ENCODE measurements at regions not wholly inside any gene's neighbourhood (a gene's known extent, or its start where the extent isn't known, plus 50 kb on each side); places are given as distances from the start of the nearest gene placed in this dataset.

DNA sequence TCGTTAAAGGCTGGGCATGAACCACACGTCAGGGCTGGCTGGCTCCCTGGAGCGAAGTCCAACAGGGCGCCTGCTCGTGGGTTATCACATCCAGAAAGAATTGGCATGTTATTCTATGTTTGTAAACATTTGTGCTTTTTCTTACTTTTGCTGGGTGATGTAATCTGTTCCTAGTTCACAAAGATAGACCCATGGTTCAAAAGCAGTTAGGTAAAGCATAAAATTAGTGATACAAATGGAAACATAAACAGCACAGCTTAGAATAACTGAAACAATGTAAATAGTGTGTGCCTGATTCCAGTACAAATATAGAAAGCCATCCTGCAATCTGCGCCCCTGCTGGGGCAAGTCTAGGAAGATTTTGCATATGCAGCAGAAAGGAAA, 184.0 kb upstream of the C1orf174 start:
- Histone ChIP-seq H3K36me3 (ENCODE audit: control insufficient read depth in 4 of 4, insufficient read depth in 3 of 4, low read depth in 1 of 4, low read length in 3 of 4) (no peaks in the 10 kb centered on the region), H3K9me3 (ENCODE audit: control insufficient read depth in 4 of 4, low read length in 3 of 4) (no peaks in the 10 kb centered on the region), H3K9ac (ENCODE audit: low read depth in 1 of 2, low read length in 2 of 2) (no peak overlapping the region), H3K27ac (ENCODE audit: low read depth in 1 of 2, low read length in 2 of 2) (peak overlapping the region; percentile 80 to 95), H3K4me1 (ENCODE audit: control insufficient read depth in 4 of 4, insufficient read depth in 4 of 4, low read length in 3 of 4) (peaks cover 8 to 22% (median 15%) of the 10 kb centered on the region in 4 donors), H3K27me3 (ENCODE audit: control insufficient read depth in 4 of 4, insufficient read depth in 4 of 4, low read length in 3 of 4) (no peaks in the 10 kb centered on the region), H3K4me3 (ENCODE audit: low read depth in 1 of 3, low read length in 3 of 3) (no peak overlapping the region)
- WGBS, result 22% methylated on average over 6 of the region's 6 CpGs
- TF ChIP-seq YY1 (IDR thresholded peaks at IDR 0.05) (peak; percentile 81), JUND (IDR thresholded peaks at IDR 0.05) (peak; percentile 68 to 90), FOXA1 (IDR thresholded peaks at IDR 0.05) (peak; percentile 89), EGR1 (IDR thresholded peaks at IDR 0.05; ENCODE audit: low read depth in 2 of 2) (peak in 1 of 2 donors; percentile 34), RXRA (IDR thresholded peaks at IDR 0.05) (peak; percentile 67 to 89), GABPA (IDR thresholded peaks at IDR 0.05 in 1 of 2, conservative IDR thresholded peaks at IDR 0.05 in 1 of 2) (peak in 1 of 2 donors; percentile 30), SP1 (IDR thresholded peaks at IDR 0.05) (peak; percentile 93), NR2F2 (IDR thresholded peaks at IDR 0.05) (no peak), RAD21 (IDR thresholded peaks at IDR 0.05) (peak; percentile 33 to 48), FOXA2 (IDR thresholded peaks at IDR 0.05) (peak; percentile 85), HNF4G (IDR thresholded peaks at IDR 0.05) (peak; percentile 73), HNF4A (conservative IDR thresholded peaks at IDR 0.05) (peak; percentile 96 to 97), TAF1 (conservative IDR thresholded peaks at IDR 0.05) (no peak)
- TF ChIP-seq, protein P1, sequence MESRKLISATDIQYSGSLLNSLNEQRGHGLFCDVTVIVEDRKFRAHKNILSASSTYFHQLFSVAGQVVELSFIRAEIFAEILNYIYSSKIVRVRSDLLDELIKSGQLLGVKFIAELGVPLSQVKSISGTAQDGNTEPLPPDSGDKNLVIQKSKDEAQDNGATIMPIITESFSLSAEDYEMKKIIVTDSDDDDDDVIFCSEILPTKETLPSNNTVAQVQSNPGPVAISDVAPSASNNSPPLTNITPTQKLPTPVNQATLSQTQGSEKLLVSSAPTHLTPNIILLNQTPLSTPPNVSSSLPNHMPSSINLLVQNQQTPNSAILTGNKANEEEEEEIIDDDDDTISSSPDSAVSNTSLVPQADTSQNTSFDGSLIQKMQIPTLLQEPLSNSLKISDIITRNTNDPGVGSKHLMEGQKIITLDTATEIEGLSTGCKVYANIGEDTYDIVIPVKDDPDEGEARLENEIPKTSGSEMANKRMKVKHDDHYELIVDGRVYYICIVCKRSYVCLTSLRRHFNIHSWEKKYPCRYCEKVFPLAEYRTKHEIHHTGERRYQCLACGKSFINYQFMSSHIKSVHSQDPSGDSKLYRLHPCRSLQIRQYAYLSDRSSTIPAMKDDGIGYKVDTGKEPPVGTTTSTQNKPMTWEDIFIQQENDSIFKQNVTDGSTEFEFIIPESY (IDR thresholded peaks at IDR 0.05), result peak; percentile 86
- TF ChIP-seq, protein P2, sequence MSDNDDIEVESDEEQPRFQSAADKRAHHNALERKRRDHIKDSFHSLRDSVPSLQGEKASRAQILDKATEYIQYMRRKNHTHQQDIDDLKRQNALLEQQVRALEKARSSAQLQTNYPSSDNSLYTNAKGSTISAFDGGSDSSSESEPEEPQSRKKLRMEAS (IDR thresholded peaks at IDR 0.05), result peak; percentile 76
- TF ChIP-seq, protein P3, sequence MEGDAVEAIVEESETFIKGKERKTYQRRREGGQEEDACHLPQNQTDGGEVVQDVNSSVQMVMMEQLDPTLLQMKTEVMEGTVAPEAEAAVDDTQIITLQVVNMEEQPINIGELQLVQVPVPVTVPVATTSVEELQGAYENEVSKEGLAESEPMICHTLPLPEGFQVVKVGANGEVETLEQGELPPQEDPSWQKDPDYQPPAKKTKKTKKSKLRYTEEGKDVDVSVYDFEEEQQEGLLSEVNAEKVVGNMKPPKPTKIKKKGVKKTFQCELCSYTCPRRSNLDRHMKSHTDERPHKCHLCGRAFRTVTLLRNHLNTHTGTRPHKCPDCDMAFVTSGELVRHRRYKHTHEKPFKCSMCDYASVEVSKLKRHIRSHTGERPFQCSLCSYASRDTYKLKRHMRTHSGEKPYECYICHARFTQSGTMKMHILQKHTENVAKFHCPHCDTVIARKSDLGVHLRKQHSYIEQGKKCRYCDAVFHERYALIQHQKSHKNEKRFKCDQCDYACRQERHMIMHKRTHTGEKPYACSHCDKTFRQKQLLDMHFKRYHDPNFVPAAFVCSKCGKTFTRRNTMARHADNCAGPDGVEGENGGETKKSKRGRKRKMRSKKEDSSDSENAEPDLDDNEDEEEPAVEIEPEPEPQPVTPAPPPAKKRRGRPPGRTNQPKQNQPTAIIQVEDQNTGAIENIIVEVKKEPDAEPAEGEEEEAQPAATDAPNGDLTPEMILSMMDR (IDR thresholded peaks at IDR 0.05; ENCODE audit: low read depth, low read length, missing input control), result no peak
- TF ChIP-seq, protein P4, sequence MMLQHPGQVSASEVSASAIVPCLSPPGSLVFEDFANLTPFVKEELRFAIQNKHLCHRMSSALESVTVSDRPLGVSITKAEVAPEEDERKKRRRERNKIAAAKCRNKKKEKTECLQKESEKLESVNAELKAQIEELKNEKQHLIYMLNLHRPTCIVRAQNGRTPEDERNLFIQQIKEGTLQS (IDR thresholded peaks at IDR 0.05), result peak; percentile 86
- TF ChIP-seq, protein P5, sequence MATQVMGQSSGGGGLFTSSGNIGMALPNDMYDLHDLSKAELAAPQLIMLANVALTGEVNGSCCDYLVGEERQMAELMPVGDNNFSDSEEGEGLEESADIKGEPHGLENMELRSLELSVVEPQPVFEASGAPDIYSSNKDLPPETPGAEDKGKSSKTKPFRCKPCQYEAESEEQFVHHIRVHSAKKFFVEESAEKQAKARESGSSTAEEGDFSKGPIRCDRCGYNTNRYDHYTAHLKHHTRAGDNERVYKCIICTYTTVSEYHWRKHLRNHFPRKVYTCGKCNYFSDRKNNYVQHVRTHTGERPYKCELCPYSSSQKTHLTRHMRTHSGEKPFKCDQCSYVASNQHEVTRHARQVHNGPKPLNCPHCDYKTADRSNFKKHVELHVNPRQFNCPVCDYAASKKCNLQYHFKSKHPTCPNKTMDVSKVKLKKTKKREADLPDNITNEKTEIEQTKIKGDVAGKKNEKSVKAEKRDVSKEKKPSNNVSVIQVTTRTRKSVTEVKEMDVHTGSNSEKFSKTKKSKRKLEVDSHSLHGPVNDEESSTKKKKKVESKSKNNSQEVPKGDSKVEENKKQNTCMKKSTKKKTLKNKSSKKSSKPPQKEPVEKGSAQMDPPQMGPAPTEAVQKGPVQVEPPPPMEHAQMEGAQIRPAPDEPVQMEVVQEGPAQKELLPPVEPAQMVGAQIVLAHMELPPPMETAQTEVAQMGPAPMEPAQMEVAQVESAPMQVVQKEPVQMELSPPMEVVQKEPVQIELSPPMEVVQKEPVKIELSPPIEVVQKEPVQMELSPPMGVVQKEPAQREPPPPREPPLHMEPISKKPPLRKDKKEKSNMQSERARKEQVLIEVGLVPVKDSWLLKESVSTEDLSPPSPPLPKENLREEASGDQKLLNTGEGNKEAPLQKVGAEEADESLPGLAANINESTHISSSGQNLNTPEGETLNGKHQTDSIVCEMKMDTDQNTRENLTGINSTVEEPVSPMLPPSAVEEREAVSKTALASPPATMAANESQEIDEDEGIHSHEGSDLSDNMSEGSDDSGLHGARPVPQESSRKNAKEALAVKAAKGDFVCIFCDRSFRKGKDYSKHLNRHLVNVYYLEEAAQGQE (IDR thresholded peaks at IDR 0.05), result peak; percentile 51
- no peak for DNase-seq (ENCODE audit: low spot score)
